Vagina (tissue), 2 donors: ENCODE measurements at regions not wholly inside any gene's neighbourhood (a gene's known extent, or its start where the extent isn't known, plus 50 kb on each side); places are given as distances from the start of the nearest gene placed in this dataset.

ENCODE experiments used
- DNase-seq, 2 donors: peaks; one replicate each; pipeline ENCODE4 v3.0.0-alpha.2; 2017; ENCODE audit errors: extremely low spot score in 2 of 2
- H3K27ac ChIP-seq: fragments of 200-600 bp; sonication (generic); one replicate; pipeline ENCODE4 v1.5.1; 2019
- H3K27me3 ChIP-seq: fragments of 200-600 bp; sonication (generic); one replicate; pipeline ENCODE4 v1.5.1; 2019
- H3K36me3 ChIP-seq, 2 donors: fragments of 200-600 bp; sonication (generic); one replicate each; pipeline ENCODE4 v1.5.1; 2017 to 2019
- H3K4me1 ChIP-seq: fragments of 200-600 bp; sonication (generic); one replicate; pipeline ENCODE4 v1.5.1; 2019
- H3K4me3 ChIP-seq, 2 donors: fragments of 200-600 bp; sonication (generic); 1 replicate in 1 of 2; 2 replicates in 1 of 2; pipeline ENCODE4 v1.5.1; 2016 to 2019
- H3K9me3 ChIP-seq: fragments of 200-600 bp; sonication (generic); one replicate; pipeline ENCODE4 v1.5.1; 2019
- POLR2A ChIP-seq, 2 donors: fragments of 450-650 bp; IDR thresholded peaks; one replicate each; pipeline ENCODE4 v1.6.1; 2017; ENCODE audit warnings: antibody characterized with exemption in 2 of 2, mild to moderate bottlenecking in 2 of 2, moderate library complexity in 2 of 2
- POLR2AphosphoS5 ChIP-seq, 2 donors: sonication (generic); formaldehyde crosslinking; IDR thresholded peaks; one replicate each; pipeline ENCODE4 v1.9.0; 2017; ENCODE audit warnings: antibody characterized with exemption in 2 of 2, mild to moderate bottlenecking in 2 of 2, low read depth in 1 of 2; ENCODE audit not compliant: insufficient read depth in 1 of 2
- intact Hi-C: fragments of 100-400 bp; cut with DNase I; formaldehyde crosslinking; loops from one replicate; pipeline ENCODE4 v1.15.1; 2023
- TF ChIP-seq, protein P1 (sequence below), 3 experiments: fragments of 450-650 bp in 2 of 3; fragments of 200-600 bp in 1 of 3; sonication (generic) in 1 of 3; IDR thresholded peaks; one replicate each; pipeline ENCODE4 v1.5.1; 2017 to 2019; ENCODE audit warnings: antibody characterized with exemption in 3 of 3, mild to moderate bottlenecking in 2 of 3, moderate library complexity in 2 of 3

DNA sequence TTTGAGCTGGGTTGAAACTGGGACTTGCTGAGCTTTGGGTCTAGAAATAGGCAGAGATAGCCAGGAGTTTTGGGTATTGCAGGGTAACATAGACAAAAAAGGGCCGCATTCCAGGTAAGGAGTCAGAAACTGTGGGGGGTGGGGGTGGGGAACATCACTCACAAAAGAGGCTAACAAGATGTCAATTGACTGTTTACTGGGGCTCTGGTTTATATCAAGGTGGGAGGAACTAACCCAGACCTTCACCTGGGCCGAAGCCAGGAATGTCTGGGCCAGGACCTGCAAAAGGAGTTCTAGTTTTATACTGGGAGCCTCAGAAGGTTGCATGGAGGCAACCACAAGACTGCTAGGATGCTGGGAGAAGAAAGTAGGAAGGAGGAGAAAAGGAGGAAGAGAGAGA is 154.4 kb downstream of the EMP1 start:
- Histone ChIP-seq H3K4me3 (no peak overlapping the region), H3K36me3 (no peaks in the 10 kb centered on the region), H3K4me1 (no peaks in the 10 kb centered on the region), H3K9me3 (no peaks in the 10 kb centered on the region), H3K27ac (no peak overlapping the region), H3K27me3 (no peaks in the 10 kb centered on the region)
- TF ChIP-seq POLR2A (IDR thresholded peaks at IDR 0.05), result no peak
- TF ChIP-seq, protein P1, sequence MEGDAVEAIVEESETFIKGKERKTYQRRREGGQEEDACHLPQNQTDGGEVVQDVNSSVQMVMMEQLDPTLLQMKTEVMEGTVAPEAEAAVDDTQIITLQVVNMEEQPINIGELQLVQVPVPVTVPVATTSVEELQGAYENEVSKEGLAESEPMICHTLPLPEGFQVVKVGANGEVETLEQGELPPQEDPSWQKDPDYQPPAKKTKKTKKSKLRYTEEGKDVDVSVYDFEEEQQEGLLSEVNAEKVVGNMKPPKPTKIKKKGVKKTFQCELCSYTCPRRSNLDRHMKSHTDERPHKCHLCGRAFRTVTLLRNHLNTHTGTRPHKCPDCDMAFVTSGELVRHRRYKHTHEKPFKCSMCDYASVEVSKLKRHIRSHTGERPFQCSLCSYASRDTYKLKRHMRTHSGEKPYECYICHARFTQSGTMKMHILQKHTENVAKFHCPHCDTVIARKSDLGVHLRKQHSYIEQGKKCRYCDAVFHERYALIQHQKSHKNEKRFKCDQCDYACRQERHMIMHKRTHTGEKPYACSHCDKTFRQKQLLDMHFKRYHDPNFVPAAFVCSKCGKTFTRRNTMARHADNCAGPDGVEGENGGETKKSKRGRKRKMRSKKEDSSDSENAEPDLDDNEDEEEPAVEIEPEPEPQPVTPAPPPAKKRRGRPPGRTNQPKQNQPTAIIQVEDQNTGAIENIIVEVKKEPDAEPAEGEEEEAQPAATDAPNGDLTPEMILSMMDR (IDR thresholded peaks at IDR 0.05), result no peak
- TF ChIP-seq POLR2AphosphoS5 (IDR thresholded peaks at IDR 0.05; ENCODE audit: insufficient read depth in 1 of 2, low read depth in 1 of 2), result no peak
- no peak for DNase-seq
- intact Hi-C loops, result no loop called here

DNA sequence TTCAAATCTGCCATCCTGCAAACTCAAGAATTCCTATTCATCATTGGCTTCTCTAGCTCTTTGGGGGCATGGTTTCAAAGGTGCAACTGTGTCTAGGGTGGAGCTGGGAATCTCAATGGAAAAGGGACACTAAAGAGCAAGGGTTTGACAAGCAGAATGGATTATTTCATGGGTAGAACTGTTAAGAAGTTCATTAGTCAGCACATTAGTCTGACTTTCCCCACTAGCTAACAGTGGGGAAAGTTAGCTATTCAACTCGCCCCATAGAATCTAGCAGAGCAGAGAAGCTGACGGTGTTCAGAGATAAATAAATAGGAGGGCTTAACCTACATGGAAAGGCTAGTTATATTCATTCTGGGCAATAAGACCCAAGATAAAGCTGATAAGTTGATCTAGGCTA is 153.9 kb downstream of the EMP1 start:
- no peak for DNase-seq
- Histone ChIP-seq H3K27ac (no peak overlapping the region), H3K4me1 (no peaks in the 10 kb centered on the region), H3K9me3 (no peaks in the 10 kb centered on the region), H3K27me3 (no peaks in the 10 kb centered on the region), H3K4me3 (no peak overlapping the region), H3K36me3 (no peaks in the 10 kb centered on the region)
- intact Hi-C loops, result no loop called here
- TF ChIP-seq, protein P1 (IDR thresholded peaks at IDR 0.05), result no peak
- no peak for TF ChIP-seq POLR2A (IDR thresholded peaks at IDR 0.05)
- TF ChIP-seq POLR2AphosphoS5 (IDR thresholded peaks at IDR 0.05; ENCODE audit: insufficient read depth in 1 of 2, low read depth in 1 of 2), result no peak

DNA sequence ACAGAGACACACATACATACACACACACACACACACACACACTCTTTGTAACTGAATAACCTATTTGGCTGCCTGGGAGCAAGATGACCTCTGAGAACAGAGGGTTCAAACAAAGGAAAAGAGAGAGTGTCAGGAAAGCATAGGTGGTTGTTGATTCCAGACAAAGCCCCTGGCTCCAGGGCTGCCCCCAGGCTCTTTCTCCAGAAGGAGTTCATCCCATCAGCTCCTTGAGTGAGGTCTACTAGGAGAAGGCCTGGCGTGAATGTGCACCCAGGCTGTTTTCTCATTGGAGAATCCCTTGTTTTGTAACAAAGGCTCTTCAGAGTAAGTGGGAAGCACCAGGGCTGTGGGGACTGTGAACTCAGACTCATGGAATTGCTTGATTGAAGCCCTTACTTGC is 151.9 kb downstream of the EMP1 start:
- no peak for DNase-seq
- no peaks in the 10 kb centered on the region for H3K27me3 ChIP-seq
- no peak overlapping the region for H3K27ac ChIP-seq
- no peak for TF ChIP-seq POLR2AphosphoS5 (IDR thresholded peaks at IDR 0.05; ENCODE audit: insufficient read depth in 1 of 2, low read depth in 1 of 2)
- TF ChIP-seq POLR2A (IDR thresholded peaks at IDR 0.05), result no peak
- H3K4me1 ChIP-seq, result no peaks in the 10 kb centered on the region
- intact Hi-C loops, result no loop called here
- H3K9me3 ChIP-seq, result no peaks in the 10 kb centered on the region
- H3K4me3 ChIP-seq, result no peak overlapping the region
- H3K36me3 ChIP-seq, result no peaks in the 10 kb centered on the region

DNA sequence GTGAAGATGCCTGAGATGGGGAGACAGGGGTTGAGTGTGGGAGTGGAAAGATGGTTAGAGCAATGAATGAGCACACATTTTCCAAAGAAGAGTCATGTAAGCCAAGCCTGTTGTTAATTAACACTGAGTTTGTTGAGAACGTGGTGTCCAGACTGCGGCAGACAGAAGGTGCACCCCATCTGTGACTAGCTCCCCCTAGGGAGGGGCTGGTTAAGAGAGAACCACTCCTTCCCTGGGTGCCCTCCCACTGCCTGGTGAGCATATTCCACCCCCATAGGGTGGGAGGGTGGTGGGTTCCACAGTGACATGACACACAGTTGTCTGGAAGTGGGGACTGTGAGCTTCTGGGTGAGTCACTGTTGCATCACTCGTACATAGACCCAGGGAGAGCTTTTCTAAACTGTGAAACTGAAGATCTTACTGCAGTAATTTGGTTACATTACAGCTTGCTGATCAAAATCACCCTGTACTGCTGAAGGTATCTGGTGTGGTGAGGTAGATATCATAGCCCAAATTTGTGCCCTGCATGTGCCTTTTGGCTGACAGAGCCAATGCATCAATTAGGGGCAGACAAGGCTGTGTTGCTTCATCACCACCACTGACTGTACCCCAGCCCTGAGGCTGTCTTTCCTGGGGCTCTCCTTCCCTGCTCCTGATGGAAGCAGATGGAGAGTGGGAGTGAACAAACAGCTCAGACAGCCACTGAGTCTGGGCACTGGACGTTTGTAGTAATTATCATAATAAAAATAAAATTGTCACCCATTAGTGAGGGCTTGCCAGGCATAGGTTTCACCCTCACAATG is 150.9 kb downstream of the EMP1 start:
- no peak overlapping the region for H3K27ac ChIP-seq
- DNase-seq, result no peak
- intact Hi-C loops, result no loop called here

DNA sequence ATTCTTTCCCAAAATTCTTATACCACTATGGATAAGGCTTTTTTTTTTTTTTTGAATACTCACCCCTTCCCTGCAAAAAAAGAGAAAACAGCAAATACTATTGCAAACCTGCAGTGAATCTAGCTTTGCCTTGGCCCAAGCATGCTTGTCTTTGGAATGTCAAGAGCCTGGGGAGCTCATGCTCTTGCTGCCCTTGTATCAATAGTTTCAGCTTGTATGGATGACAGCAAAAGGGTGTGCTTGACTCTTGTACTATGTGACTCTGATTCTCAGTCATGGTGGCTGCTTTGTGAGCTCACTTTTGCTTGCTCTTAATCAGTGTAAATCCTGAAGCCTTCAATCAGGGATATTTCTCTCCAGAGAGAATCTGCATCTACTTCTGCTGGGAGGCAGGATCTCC is 149.2 kb downstream of the EMP1 start:
- H3K36me3 ChIP-seq, result no peaks in the 10 kb centered on the region
- H3K4me3 ChIP-seq, result no peak overlapping the region
- DNase-seq, result no peak
- H3K27ac ChIP-seq, result no peak overlapping the region
- H3K9me3 ChIP-seq, result no peaks in the 10 kb centered on the region
- no peaks in the 10 kb centered on the region for H3K27me3 ChIP-seq
- TF ChIP-seq POLR2A (IDR thresholded peaks at IDR 0.05) (no peak), POLR2AphosphoS5 (IDR thresholded peaks at IDR 0.05; ENCODE audit: insufficient read depth in 1 of 2, low read depth in 1 of 2) (no peak)
- TF ChIP-seq, protein P1 (IDR thresholded peaks at IDR 0.05), result no peak
- intact Hi-C loops, result no loop called here
- no peaks in the 10 kb centered on the region for H3K4me1 ChIP-seq

More for the DNA sequence above, 150.9 kb downstream of the EMP1 start:
- peak in 1 of 2 donors; percentile 50 for TF ChIP-seq POLR2AphosphoS5 (IDR thresholded peaks at IDR 0.05; ENCODE audit: insufficient read depth in 1 of 2, low read depth in 1 of 2)
- TF ChIP-seq POLR2A (IDR thresholded peaks at IDR 0.05), result no peak
- no peaks in the 10 kb centered on the region for H3K4me1 ChIP-seq
- no peak overlapping the region for H3K4me3 ChIP-seq
- H3K9me3 ChIP-seq, result no peaks in the 10 kb centered on the region
- H3K36me3 ChIP-seq, result no peaks in the 10 kb centered on the region
- no peaks in the 10 kb centered on the region for H3K27me3 ChIP-seq

GRCh38 chr12:13343375-13343774 is 146.8 kb downstream of the EMP1 start:
- Histone ChIP-seq H3K36me3 (no peaks in the 10 kb centered on the region), H3K4me3 (no peak overlapping the region), H3K9me3 (no peaks in the 10 kb centered on the region), H3K4me1 (no peaks in the 10 kb centered on the region), H3K27me3 (no peaks in the 10 kb centered on the region), H3K27ac (no peak overlapping the region)
- intact Hi-C loops, result no loop called here
- DNase-seq, result no peak
- TF ChIP-seq POLR2A (IDR thresholded peaks at IDR 0.05) (no peak), POLR2AphosphoS5 (IDR thresholded peaks at IDR 0.05; ENCODE audit: insufficient read depth in 1 of 2, low read depth in 1 of 2) (no peak)
- TF ChIP-seq, protein P1 (IDR thresholded peaks at IDR 0.05), result no peak
